T-helper 1 cell (primary cell): ENCODE measurements at regions not wholly inside any gene's neighbourhood (a gene's known extent, or its start where the extent isn't known, plus 50 kb on each side); places are given as distances from the start of the nearest gene placed in this dataset.
"Not testable (repeated sequence)": the region's sequence is repeated elsewhere in the genome, so short reads cannot be mapped to it uniquely, and the experiment has no call there.

Experiments used
- DNase-seq, 5 donors: peaks; one replicate each; pipeline ENCODE4 v3.0.0-alpha.2; 2012 to 2020

- DNase-seq = peak in 1 of 5 donors; percentile 0
Observed at GRCh38 chr6:114747995-114748625, 405.3 kb upstream of the HS3ST5 start.

DNA sequence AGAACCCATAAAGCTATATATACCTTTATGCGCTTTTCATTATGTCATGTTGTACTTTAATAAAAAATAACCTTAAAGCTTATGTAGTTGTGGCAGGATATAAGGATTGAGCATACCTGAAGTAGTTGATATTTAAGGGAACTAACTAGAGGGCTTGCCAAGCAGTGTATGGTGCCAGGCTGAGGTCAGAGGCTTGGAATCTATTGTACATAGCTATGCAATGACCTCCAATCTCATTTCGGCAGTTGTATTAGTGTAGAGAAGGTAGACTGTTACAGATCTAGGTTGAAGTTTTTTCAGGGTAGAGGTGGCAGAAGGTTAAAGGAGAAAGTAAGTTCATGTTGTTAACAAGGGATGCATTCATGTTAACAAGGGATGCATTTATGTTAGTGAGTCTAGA is 397.7 kb upstream of the HS3ST5 start:
- DNase-seq = no peak

DNA sequence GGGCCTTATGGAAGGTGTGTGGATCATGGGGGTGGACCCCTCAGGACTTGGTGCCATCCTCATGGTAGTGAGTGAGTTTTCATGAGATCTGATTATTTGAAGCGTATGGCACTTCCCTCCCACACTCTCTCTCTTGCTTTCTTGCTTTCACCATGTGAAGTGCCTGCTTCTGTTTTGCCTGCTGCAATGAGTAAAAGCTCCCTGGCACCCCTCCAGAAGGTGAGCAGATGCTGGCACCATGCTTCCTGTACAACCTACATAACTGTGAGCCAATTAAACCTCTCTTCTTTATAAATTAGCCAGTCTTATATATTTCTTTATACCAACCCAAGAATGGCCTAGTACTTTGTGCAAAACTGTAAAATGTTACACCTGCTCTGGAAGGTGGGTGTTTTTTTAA is 396.8 kb upstream of the HS3ST5 start:
- DNase-seq = no peak

- DNase-seq = no peak
Observed at GRCh38 chr6:114735025-114735735, 392.4 kb upstream of the HS3ST5 start.

GRCh38 chr6:114733596-114733995 is 390.8 kb upstream of the HS3ST5 start:
- no peak for DNase-seq

GRCh38 chr6:114718716-114719270 is 376.0 kb upstream of the HS3ST5 start:
- no peak for DNase-seq

GRCh38 chr6:114718186-114718585 is 375.4 kb upstream of the HS3ST5 start:
- DNase-seq = no peak

GRCh38 chr6:114714836-114715507 is 372.1 kb upstream of the HS3ST5 start:
- DNase-seq = no peak

DNA sequence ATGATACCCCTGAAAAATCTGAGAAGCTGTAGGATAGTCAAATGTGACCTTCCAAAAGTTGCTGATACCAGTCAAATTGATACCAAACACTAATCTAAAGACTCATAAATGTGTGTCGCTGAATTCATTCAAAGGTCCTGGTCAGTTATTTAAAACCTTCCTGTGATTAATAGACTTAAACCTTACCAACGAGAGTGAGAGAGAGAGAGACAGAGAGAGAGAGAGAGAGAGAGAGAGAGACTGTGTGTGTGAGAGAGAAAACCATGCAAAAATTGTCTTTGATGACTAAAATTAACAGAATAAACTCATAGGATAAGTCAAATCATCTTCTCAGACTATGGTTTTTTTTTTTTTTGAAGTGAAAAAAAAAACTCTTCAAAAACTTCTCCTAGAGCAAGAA is 370.9 kb upstream of the HS3ST5 start:
- DNase-seq = no peak

DNA sequence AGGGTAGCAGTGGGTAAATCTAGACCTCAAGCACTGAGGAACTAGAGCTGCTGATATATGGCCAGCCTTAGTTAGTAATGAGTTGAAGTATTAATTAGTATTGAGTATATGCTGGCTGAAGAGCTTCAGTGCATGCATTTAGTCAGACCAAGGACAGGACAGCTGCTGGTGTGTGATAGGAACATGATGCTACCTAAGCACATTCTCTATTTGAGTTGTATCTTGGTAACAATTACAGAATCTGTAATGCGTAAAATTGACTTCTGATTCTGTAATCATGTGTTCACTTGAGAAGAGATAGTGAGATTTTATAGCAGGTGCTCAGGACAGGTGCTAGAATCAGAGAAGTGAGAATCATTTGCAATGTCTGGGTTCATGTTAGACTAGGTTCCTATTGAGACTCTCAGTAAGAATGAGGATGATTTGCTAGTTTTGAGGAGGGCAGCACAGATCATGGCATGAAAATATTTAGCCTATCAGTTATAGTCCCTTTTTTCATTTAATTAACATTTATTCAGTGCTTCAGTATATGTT is 369.4 kb upstream of the HS3ST5 start:
- no peak for DNase-seq

GRCh38 chr6:114707081-114707620 is 364.3 kb upstream of the HS3ST5 start:
- DNase-seq = no peak

DNA sequence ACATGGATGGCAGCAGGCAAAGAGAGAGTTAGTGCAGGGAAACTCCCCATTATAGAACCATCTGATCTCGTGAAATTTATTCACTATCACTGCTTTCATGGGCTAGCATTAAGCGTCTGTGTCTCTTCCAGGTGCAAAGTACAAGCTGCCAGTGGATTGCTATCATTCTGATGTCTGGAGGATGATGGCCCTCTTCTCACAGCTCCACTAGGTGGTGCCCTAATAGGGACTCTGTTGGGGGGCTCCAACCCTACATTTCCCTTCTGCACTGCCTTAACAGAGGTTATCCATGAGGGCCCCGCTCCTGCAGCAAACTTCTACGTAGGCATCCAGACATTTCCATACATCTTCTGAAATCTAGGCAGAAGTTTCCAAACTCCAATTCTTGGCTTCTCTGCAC is 347.8 kb upstream of the HS3ST5 start:
- no peak for DNase-seq

- no peak for DNase-seq
Observed at GRCh38 chr6:114659513-114659912, 316.7 kb upstream of the HS3ST5 start.

DNA sequence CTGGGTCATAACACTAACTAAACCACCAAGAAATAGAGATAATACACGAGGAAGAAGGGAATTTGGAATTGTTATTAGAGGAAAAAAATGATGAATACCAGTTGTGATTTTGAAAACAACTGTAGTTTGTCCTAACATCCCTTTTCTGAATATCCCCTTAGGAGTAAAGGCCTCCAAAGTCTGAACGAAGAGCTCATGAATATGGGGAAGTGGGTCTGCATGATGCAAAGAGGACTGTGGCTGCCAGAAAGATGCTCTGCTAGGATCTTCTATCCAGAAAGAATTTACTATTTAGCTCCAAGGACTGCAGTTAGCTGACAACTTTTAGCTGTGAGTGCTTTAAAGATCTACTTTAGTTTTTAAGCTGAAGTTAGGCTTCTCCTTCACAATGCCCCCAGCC is 308.8 kb upstream of the HS3ST5 start:
- no peak for DNase-seq

DNA sequence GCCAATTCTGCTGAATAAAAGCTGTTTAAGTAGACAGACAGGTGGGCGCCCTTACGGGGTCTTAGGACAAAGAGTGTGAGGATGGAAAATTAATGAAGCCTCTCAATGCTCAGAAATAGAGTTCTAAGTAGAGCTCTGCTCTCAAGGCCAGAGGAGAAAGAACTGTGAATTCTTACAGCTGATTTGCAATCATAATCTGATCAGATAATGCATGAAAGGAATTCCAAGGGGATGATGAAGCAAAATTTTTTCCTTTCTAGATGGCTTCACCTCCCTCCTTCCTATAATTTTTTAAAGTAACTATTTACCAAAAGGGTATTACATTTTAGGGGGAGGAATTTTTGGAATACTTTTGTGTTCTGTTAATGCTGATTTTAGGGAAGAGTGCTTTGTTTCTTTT is 308.1 kb upstream of the HS3ST5 start:
- DNase-seq = no peak

- no peak for DNase-seq
Observed at GRCh38 chr6:114649298-114649697, 306.5 kb upstream of the HS3ST5 start.

DNA sequence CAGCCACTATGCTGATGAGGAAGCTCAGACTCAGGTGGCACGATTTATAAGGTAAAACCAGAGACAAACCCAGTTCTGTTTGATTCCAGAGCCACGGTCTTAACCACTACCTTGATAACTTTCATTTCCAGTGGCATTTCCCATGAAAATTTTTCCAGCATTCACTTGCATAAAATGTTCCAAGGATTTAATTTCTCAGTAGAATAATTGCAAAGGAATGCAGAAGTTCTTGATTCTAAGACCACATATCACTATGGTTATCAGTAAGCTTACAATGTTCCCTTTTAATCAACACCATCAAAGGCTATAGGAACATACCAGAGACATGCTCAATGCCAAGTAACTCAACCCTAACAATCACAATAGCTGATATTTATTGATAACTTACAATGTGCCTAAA is 306.0 kb upstream of the HS3ST5 start:
- no peak for DNase-seq

GRCh38 chr6:114638341-114638740 is 295.5 kb upstream of the HS3ST5 start:
- no peak for DNase-seq

DNA sequence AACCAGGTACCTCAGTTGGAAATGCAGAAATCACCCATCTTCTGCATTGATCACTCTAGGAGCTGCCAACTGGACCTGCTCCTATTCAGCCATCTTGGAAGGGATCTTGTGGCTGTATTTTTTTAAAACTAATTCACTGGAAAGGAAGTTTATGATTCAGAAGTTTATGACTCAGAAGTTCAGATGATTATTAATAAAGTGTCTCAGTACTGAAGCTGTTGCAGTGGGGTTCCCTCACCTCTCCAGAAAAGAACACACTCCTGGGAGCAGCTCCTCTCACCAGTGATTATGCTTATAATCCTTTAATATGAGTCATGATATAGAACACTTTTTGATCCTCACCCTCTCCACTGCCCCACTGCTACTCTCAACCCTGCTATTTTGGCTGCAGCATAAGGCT is 291.2 kb upstream of the HS3ST5 start:
- DNase-seq = no peak

- DNase-seq = not testable (repeated sequence)
Observed at GRCh38 chr6:114626226-114626625, 283.4 kb upstream of the HS3ST5 start.

- no peak for DNase-seq
Observed at GRCh38 chr6:114619621-114620200, 276.9 kb upstream of the HS3ST5 start.

DNA sequence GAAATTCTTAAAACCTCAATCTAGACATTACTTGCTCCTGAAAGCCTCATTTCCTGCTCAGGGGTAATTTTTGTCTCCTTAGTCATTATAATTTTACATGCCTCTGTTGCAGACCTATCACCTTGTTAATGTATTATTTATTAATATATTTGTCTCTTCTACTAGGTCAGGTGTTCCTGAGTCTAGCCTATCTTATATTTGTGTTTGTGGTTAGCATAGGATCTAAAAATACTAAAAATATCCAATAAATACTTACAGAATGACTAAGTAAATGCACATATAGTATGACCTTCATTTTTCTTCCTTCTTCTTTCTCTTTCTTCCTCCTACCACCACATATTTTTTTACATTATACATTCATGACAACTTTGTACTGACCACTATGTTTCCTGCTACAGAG is 268.9 kb upstream of the HS3ST5 start:
- DNase-seq = no peak

DNA sequence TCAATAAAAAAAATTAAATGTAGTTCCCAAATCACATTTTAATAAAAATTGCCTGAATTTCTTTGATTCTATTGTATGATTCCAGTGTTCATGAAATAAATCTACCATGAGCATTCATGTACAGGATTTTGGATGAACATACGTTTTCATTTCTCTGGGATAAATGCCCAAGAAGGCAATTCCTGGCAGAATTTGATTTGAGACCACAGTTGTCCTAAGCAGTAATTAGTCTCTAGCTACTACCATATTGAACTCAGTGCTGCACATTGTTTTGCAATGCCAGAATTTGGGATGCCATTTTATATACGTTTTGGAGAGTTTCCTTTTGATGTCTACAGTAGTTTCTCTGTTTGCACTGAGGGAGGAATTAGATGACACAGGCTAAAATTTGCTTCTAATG is 265.3 kb upstream of the HS3ST5 start:
- no peak for DNase-seq
